ENCODE measurements at regions not wholly inside any gene's neighbourhood (a gene's known extent, or its start where the extent isn't known, plus 50 kb on each side); places are given as distances from the start of the nearest gene placed in this dataset.

DNA sequence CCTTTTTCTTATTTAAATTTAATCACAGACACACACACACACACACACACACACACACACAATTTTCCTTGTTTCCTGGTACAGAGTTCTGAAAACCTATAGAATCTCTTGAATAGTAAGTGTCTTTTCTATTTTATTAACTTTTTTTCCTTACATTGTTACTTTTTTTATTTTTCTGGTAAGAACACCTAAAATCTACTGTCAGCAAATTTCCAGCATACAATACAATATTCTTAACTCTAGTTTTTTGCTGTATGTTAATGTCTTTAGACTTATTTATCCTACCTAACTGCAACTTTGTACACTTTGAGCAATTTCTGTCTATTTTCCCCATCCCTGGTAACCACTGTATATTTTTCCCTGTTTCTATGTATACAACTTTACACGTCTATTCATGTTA is 1179.8 kb downstream of the SLITRK1 start:
- no peak for DNase-seq (ENCODE audit: low read depth in 2 of 2)

DNA sequence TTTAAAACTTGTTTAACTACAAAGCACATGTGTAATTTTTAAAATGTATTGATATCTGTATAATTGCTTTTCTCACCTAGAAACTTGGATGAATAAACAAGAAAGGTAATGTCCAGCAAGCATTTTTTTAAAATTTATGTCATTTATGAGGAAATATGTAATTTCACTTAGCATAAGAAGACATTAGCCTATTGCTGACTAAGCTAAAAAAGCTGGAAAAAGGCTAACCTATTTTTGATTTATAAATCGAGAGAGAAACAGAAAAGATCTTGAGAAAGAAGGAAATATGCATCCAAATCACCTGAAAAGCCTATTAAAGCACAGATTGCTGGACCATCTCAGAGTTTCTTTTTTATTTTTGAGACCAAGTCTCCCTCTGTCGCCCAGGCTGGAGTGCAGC is 1181.3 kb downstream of the SLITRK1 start:
- DNase-seq (ENCODE audit: low read depth in 2 of 2) = no peak

DNA sequence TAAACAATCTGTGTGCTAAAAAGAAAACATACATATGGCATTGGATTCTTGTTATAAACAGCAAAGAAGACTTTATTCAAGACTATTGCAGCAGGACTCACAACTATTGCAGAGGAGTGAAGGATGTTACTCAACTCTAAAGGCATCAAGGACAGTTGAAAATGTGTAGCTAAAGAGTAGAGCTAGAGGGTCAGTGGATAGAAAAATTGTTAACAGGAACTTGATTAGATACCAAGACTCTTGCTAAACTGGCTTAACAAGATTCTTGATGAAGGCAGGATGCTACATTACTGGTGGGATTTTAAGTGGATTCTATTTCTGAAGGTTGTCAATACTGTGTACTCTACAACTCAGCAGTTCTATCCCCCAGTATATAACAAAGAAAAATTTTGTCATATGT is 1183.3 kb downstream of the SLITRK1 start:
- no peak for DNase-seq (ENCODE audit: low read depth in 2 of 2)

DNA sequence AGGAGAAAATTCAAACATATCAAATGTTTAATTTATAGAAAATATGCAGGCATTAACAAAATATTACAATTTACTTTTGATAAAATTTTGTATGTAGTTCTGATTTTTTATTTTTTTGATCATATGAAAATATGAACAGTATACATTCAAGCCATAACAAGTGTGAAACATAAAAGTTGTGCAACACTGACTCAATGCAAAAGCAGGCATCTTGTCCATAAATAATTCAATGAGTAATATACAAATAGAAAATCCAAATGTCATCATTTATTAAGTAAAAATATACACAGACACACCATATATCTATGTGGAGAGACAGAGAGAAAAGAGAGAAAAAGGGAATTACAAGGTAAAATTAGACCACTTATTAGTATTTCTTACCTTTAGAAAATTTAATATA is 1183.9 kb downstream of the SLITRK1 start:
- no peak for DNase-seq (ENCODE audit: low read depth in 2 of 2)

DNA sequence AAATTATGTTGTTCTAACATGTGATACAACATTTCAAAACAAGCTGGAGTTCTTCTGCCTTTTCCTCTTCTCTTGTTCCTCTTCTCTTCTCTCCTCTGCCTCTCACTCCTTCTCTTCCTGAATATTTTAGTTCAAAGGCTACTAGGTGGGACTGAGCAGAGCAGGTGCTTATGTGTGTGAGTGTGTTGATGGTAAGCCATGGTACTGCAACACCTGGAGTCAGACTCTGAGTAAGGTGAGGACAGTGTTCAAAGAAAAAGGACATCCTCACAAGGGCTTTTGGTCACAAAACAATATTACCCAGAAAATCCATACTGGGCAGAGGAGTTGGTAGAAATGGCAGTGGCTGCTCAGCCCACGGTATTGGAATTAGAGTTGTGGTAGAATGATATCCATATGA is 1188.7 kb downstream of the SLITRK1 start:
- no peak for DNase-seq (ENCODE audit: low read depth in 2 of 2)

DNA sequence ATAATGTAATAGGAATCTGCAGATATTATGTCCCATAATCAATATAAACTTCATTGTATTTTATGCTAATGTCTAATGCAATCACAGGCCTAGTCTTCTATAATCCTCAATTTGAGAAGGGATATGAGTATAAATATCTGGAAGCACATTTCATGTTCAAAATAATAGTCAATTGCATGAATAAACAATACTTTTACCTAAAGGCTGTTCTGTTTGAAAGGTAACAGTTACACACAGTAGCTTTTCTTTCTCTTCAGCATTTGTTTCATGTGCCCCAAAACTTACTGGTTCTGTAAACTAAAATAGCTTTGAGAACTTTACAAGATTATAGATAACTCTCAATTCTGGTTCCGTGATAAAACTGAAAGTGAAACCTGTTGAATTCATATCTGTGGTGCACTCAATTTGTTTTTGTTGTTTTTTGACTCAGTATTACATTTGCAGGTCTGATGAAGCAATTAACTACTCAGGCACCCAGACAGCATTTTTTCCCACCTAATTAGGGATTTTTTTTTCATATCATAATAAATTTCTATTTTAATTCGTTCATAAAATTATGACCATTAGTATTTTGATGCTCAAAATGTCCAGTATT is 1193.8 kb downstream of the SLITRK1 start:
- peak in 1 of 2 donors; percentile 19 for DNase-seq (ENCODE audit: low read depth in 2 of 2)

DNA sequence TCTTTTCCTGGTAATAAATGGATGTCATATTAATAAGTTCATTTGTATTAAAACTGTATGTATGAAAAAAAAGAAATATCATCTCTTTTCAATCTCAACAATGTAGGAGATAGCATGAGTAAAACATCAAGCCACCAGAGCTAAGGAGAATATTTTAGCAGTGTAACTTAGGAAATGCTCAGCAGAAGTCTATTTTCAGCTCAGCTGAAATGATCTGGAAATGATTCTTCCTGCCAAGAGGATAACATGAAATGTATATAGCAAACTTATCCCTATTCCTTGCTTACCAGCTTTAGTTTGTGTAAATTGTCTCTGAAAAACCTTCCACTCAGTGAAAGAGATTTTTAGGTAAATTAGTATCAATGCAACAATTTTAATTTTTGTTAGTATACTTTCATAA is 1194.4 kb downstream of the SLITRK1 start:
- DNase-seq (ENCODE audit: low read depth in 2 of 2) = no peak

DNA sequence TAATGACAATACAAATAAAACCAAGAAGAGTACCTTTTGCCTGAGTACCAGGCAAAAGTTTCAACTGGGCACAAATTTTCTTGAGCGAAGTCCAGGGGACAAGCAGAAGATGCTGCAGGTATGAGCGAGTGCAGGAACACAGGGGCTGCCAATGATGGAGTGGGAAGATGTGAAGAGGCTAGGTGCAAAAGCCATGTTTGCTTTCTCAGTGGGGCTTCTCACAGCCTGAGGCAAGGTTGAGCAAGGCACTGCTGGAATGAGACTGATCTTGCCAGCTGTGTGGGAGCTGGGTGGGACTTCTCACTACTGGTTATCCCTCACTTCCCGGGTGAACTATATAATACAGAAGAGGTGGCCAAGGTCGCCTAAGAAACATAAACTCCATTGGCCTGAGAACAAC is 1200.7 kb downstream of the SLITRK1 start:
- DNase-seq (ENCODE audit: low read depth in 2 of 2) = no peak

DNA sequence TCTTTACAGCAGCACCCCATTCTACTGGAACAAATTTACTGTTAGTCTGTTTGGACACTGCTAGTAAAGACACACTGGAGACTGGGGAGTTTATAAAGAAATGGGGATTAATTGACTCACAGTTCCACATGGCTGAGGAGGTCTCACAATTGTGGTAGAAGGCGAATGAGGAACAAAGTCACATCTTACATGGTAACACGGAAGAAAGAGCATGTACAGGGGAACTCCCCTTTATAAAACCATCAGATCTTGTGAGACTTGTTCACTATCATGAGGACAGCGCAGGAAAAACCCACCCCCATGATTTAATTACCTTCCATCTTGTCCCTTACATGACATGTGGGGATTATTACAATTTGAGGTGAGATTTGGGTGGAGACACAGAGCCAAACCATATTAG is 1204.2 kb downstream of the SLITRK1 start:
- no peak for DNase-seq (ENCODE audit: low read depth in 2 of 2)

DNA sequence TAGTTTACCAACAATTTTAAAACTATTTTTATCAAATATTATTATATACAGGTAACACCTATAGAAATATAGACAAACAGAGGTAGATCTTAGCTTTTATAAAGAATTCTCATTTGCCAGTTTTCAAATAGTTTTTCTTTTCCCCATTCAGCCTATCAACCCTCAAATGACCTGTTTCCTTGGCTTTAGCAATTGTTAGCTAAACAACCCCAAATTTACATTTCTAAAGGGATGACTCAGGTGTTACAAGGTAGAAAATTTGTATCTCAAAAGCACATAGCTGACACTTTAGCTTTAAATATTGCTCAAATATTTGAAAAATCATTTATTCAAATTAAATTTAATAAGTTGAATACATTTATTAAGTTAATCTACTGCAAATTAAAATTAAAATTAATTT is 1207.2 kb downstream of the SLITRK1 start:
- DNase-seq (ENCODE audit: low read depth in 2 of 2) = no peak

DNA sequence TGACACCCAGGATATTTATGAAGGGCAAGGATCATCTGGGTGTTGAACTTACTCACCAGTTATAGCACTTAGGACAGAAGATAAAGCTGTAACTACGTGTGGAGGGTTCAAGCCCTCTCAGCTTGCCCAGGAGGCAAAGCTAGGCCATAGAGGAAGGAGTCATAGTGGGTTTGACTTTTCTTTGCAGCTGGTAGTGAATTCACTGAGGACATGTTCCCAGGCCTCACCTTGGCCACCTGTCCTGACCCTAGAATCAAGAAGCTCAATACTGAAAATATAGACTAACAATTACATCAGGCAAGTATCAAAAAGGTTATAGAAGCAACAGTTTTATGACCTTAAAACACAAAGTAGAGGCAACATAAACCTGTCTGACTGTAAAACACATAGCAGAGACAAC is 1207.7 kb downstream of the SLITRK1 start:
- no peak for DNase-seq (ENCODE audit: low read depth in 2 of 2)

DNA sequence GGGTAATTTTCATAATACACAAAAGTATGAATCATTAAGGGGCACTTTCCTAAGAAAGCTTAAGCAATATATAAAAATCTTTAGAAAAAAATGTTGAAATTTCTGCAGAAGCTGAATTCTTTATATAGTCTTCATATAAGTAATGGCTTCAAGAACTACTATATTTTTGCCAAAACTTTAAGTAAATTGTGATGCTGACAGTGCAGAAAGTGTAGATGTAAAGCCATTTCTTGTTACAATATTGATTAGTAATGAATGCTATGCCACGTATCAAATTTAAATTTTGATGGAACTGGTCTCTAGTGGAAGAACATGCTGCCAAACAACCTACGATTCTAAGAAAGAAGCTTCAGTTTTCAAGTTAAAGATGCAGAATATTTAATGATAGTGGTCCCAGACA is 1210.0 kb downstream of the SLITRK1 start:
- no peak for DNase-seq (ENCODE audit: low read depth in 2 of 2)

DNA sequence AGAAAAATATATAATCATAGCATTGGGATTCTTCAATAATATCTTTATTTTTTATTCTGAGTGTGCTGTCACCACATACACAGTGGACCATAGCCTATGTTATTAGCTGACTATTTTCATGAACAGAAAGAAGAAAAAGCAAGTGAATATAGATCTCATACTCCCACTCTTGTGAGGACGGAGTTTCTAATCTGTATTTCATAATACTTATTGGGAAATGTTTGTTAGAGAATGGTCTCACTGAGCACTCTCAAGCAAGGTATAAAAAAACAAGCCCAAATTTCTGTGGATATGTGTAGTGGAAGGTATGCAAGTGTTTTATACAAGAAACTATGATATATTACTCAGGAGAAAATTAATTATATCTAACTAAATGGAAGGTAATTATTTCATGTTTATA is 1218.1 kb downstream of the SLITRK1 start:
- DNase-seq (ENCODE audit: low read depth in 2 of 2) = no peak

DNA sequence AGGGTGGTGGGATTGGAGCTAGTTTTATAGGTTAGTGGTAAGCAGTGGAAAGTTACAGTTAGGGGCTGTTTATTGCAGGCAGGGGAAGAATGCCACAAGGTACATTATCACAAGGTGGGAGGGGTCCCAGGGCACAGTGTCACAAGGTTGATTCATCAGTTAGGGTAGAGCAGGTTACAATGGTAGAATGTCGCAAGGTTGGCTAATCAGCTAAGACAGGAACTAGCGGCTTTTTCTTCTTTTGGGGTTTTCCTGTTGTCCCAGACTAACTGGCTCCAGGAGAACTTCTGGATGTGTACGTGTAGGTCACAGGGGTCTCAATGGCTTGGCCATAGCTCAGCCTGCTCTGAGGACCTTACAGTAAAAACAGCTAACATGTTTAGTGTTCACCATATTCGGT is 1221.1 kb downstream of the SLITRK1 start:
- peak in 1 of 2 donors; percentile 52 for DNase-seq (ENCODE audit: low read depth in 2 of 2)

DNA sequence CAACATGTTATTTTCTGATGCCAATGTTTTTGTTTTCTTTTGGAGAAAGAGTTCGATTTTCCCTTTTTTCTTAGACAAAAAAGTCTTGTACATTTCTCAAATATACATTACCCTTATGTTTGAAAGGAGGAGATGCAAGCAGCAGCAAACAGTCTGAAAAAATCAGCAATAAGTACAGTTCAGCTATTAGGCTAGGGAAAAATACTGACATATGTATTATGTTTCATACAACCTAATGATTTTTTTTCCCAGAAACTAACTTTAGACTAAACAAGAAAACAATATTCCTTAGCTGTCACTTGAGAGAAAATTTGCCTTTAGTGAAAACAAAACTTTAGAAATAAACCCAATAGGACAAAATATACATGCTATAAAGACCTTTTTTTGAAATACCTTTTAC is 1223.5 kb downstream of the SLITRK1 start:
- no peak for DNase-seq (ENCODE audit: low read depth in 2 of 2)

DNA sequence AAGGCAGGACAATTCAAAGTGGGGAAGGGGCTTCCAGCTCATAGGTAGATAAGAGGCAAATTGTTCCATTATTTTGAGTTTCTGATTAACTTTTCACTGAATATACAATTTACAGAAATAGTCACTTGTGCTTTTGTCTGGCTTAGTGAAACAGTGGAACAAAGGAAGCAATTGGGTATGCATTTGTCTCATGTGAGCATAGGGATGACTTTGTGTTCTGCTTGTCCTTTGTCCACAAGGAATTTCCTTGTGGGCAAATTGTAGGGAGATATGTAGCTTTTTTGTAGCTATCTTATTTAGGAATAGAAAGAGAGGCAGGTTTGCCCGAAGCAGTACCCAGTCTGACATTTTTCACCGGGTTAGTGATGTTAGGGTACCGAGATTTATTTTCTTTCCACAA is 1224.8 kb downstream of the SLITRK1 start:
- no peak for DNase-seq (ENCODE audit: low read depth in 2 of 2)

DNA sequence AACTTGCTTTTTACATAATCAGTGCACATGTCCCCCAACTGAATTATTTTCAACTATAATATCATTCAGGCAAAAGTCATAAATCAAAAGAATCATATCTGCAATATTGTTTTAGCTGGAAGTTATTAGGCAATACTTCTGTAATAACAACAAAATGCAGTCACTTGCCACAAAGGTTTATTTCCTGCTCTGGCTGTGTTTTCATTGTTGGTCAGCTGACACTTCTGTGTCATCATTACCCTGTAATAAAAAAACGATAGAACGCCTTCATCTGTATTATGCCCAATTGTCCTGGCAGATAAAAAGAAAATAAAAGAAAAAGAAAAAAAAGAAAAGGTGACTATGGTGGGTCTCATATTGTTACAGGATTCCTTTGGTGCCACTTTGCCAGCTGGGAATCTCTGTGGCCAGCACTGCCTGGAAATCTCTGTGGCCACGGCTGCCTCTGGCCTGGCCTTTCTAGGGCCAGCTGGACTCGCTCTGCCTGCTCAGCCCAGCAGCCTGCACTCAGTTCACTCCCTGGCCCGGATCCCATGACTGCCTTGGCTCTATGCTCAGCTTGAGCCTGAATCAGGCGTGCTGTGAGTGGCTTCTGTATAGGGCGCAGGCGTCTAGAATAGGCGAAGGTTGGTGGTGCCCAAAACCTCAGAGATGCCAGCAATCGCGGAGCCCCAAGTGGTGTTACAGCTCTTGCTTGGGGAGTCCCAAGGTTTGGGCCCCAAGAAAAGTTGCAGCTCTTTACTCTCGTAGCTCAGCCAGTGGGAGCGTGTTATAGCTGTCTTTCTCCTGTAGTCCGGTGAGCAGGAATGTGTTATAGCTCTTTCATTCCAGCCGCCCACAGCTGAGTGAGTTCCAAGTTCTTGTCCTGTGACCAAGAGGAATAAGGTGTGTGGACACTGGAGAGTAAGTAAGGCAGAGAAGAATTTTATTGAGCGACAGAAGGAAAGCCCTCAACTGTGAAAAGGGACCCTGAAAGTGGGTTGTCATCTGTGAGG is 1227.1 kb downstream of the SLITRK1 start:
- DNase-seq (ENCODE audit: low read depth in 2 of 2) = peak in 1 of 2 donors; percentile 83

DNA sequence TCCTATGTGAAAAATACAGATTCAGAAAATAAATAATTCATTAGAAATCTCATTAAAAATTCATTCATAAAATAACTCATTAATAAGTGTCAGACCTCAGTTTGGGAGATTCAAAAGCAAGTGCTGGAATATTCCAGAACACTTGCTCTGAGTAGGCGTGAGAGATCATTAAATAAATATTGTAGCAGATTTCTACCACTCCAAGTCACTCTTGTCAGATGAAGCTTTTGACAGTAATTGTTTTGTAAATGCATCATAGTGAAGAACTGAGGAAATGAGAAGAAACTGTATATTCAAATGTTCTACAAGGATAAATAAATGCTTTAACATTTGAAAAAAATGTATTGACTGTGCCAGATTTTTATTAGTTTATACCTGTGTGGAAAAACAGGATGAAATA is 1228.1 kb downstream of the SLITRK1 start:
- DNase-seq (ENCODE audit: low read depth in 2 of 2) = no peak

DNA sequence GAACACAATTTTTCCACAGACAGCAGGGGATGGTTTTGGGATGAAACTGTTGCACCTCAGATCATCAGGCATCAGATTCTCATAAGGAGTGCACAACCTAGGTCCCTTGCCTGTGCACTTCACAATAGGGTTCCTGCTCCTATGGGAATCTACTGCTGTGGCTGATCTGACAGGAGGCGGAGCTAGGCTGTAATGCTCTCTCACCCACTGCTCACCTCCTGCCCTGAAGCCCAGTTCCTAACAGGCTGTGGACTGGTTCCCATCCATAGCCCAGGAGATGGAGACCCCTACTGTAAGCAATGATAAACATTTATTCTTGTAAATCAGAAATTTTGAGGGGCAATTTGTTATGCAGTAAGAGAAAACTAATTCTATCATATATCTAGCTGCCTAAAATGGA is 1234.7 kb downstream of the SLITRK1 start:
- no peak for DNase-seq (ENCODE audit: low read depth in 2 of 2)

DNA sequence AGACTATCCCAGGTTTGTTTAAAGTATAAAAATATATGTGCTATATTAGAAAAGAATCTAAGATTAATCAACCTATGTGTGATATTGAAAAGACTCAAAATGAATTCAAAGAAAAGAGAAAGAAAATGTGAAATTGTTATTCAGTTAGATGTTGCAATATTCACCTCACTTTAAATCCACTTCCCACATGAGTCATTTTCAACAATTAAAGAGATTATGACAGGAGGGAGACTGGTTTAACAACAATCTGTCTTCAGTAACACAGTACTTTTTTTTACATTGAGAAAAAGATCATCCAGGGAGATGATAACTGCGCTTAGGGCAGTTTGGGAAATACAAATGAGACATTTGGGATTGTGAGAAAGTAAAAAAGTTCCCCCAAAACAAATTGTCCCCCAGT is 1246.2 kb downstream of the SLITRK1 start:
- no peak for DNase-seq (ENCODE audit: low read depth in 2 of 2)

DNA sequence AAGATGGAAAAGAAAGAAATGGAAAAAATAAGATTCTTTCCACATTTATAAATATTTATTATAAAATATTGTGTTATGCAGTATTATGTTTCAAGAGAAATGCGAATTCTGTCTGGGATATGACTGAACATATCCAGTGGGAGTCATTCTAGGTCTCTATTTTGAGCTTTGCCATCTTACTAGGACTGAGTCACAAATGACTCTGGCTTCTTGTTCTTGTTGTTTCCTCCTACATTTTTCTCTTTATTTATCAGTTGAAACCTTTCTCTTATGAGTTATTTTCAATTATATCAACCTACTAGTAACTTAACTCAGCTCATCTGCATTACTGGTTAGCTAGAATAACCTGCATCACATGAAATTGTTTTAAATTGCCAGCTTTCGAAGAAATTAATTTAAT is 1247.3 kb downstream of the SLITRK1 start:
- no peak for DNase-seq (ENCODE audit: low read depth in 2 of 2)

DNA sequence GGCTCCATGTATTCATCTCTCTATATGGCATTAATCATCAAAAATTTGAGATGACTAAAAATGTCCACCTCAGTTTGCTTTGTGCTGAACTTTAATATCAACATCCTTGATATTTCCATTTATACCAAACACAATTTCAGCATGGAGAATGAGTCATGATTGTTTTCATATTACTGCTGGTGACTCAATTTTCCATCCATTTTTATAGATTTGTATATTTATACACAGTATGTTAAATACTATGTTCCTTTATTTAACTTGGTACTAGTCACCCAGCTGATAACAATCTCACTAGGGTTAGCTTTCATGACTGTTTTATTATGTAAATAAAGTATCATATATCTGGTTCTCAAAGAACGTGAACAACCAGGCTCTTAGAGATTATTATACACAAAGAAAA is 1255.1 kb downstream of the SLITRK1 start:
- DNase-seq (ENCODE audit: low read depth in 2 of 2) = no peak

DNA sequence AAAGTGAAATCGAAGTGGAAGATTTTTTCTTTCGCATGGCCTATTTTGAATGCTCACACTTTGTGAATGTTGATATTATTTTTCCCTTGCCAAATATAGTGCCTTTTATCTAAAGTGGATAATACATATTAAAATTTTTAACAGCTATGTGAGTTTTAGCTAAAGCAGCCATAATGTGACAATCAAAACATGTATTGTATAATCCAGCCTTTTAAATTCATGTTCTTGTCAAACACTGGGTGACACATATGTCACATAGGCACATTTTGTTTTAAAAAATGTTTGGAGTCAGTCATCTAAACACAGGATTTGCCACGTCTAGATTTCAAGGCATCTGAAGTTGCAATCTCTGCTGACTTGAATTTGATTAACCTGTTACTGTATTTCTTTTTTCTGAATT is 1256.6 kb downstream of the SLITRK1 start:
- DNase-seq (ENCODE audit: low read depth in 2 of 2) = no peak
